Astrocyte of the hippocampus (primary cell): ENCODE measurements at regions not wholly inside any gene's neighbourhood (a gene's known extent, or its start where the extent isn't known, plus 50 kb on each side); places are given as distances from the start of the nearest gene placed in this dataset.
A peak's percentile ranks its signal among the peaks of the same experiment; 100 is the strongest.
"Not testable (repeated sequence)": the region's sequence is repeated elsewhere in the genome, so short reads cannot be mapped to it uniquely, and the experiment has no call there.

ENCODE experiments used
- DNase-seq: peaks from one replicate; pipeline ENCODE4 v3.0.0; 2011; ENCODE audit warnings: low read depth, low spot score

GRCh38 chr3:161691677-161692076 is 195.1 kb downstream of the OTOL1 start:
- no peak for DNase-seq

GRCh38 chr3:161694682-161695564 is 198.3 kb downstream of the OTOL1 start:
- no peak for DNase-seq

- peak; percentile 3 for DNase-seq
Measured at GRCh38 chr3:161695811-161696210, 199.2 kb downstream of the OTOL1 start.

GRCh38 chr3:161700998-161701397 is 204.4 kb downstream of the OTOL1 start:
- no peak for DNase-seq

- DNase-seq = not testable (repeated sequence)
Measured at GRCh38 chr3:161707253-161707652, 210.6 kb downstream of the OTOL1 start.

GRCh38 chr3:161713731-161714130 is 217.1 kb downstream of the OTOL1 start:
- DNase-seq = no peak

GRCh38 chr3:161731968-161732367 is 235.4 kb downstream of the OTOL1 start:
- no peak for DNase-seq

- DNase-seq = no peak
Measured at GRCh38 chr3:161737171-161737570, 240.6 kb downstream of the OTOL1 start.

GRCh38 chr3:161740421-161740820 is 243.8 kb downstream of the OTOL1 start:
- DNase-seq = no peak

- DNase-seq = no peak
Measured at GRCh38 chr3:161744366-161744765, 247.8 kb downstream of the OTOL1 start.

- no peak for DNase-seq
Measured at GRCh38 chr3:161745741-161746140, 249.1 kb downstream of the OTOL1 start.

- no peak for DNase-seq
Measured at GRCh38 chr3:161748049-161748448, 251.4 kb downstream of the OTOL1 start.

GRCh38 chr3:161754420-161755053 is 257.9 kb downstream of the OTOL1 start:
- DNase-seq = no peak

GRCh38 chr3:161759444-161759843 is 262.8 kb downstream of the OTOL1 start:
- no peak for DNase-seq

GRCh38 chr3:161766331-161766730 is 269.7 kb downstream of the OTOL1 start:
- no peak for DNase-seq

GRCh38 chr3:161770484-161771386 is 274.1 kb downstream of the OTOL1 start:
- DNase-seq = peak; percentile 67

- DNase-seq = no peak
Measured at GRCh38 chr3:161781381-161781780, 284.8 kb downstream of the OTOL1 start.

GRCh38 chr3:161793194-161793930 is 296.8 kb downstream of the OTOL1 start:
- no peak for DNase-seq

- DNase-seq = no peak
Measured at GRCh38 chr3:161794551-161794950, 297.9 kb downstream of the OTOL1 start.

- DNase-seq = no peak
Measured at GRCh38 chr3:161796312-161796711, 299.7 kb downstream of the OTOL1 start.

GRCh38 chr3:161796780-161797179 is 300.2 kb downstream of the OTOL1 start:
- DNase-seq = no peak
